ENCODE measurements at regions not wholly inside any gene's neighbourhood (a gene's known extent, or its start where the extent isn't known, plus 50 kb on each side); places are given as distances from the start of the nearest gene placed in this dataset.

DNA sequence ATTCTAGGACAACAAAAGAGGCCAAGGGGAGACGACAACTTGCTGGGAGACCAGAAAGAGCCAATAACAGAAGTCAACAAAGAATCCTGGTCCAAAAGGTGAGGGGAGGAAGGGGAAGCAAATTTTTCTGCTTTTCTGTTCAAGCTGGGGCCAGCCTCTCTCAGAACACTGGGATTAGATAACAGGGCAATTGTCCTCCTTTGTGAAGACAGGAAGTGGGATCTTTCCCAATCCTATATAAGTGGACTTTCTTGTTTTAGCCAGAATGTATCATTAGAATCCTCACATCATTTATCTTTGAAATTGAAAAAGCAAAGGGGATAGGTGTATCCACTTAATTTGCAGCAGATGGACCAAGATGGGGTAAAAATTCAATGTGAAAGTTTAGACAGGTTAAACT lies 101.2 kb upstream of the COL21A1 start:
- no peak for DNase-seq (ENCODE audit: low spot score)
- intact Hi-C loops (cut with micrococcal nuclease; ENCODE audit: unreplicated experiment) = no loop called here
- H3K36me3 ChIP-seq (ENCODE audit: insufficient read depth, low read length, poor library complexity, severe bottlenecking) = no peaks in the 10 kb centered on the region
- TF ChIP-seq, protein P1, sequence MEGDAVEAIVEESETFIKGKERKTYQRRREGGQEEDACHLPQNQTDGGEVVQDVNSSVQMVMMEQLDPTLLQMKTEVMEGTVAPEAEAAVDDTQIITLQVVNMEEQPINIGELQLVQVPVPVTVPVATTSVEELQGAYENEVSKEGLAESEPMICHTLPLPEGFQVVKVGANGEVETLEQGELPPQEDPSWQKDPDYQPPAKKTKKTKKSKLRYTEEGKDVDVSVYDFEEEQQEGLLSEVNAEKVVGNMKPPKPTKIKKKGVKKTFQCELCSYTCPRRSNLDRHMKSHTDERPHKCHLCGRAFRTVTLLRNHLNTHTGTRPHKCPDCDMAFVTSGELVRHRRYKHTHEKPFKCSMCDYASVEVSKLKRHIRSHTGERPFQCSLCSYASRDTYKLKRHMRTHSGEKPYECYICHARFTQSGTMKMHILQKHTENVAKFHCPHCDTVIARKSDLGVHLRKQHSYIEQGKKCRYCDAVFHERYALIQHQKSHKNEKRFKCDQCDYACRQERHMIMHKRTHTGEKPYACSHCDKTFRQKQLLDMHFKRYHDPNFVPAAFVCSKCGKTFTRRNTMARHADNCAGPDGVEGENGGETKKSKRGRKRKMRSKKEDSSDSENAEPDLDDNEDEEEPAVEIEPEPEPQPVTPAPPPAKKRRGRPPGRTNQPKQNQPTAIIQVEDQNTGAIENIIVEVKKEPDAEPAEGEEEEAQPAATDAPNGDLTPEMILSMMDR (conservative IDR thresholded peaks at IDR 0.05; ENCODE audit: low read depth, low read length) = no peak
- no peak for TF ChIP-seq EZH2 (IDR thresholded peaks at IDR 0.05; ENCODE audit: borderline replicate concordance, low read depth, low read length, poor library complexity, severe bottlenecking)
- H3K4me3 ChIP-seq (ENCODE audit: low read depth, low read length, poor library complexity, severe bottlenecking) = no peak overlapping the region
- no peaks in the 10 kb centered on the region for H3K9me3 ChIP-seq (ENCODE audit: low read depth, low read length, poor library complexity, severe bottlenecking)
- no peaks in the 10 kb centered on the region for H3K4me1 ChIP-seq (ENCODE audit: insufficient read depth, low read length, poor library complexity, severe bottlenecking)
- no TSS peak for BruUV-seq (replicated peaks)
- ChIA-PET POLR2A (ENCODE audit: low non-redundant PET) (no interaction called here), CTCF (interaction anchor here (1.0 kb wide), 1 partner anchor 7 kb away, joined by 3 read pairs; no protein-coding TSS in a partner anchor)
- no peaks in the 10 kb centered on the region for H3K27me3 ChIP-seq (replicated peaks; ENCODE audit: insufficient read depth, low read depth, low read length, poor library complexity)
- H3K27ac ChIP-seq (ENCODE audit: low read depth, low read length, poor library complexity, severe bottlenecking) = no peak overlapping the region

DNA sequence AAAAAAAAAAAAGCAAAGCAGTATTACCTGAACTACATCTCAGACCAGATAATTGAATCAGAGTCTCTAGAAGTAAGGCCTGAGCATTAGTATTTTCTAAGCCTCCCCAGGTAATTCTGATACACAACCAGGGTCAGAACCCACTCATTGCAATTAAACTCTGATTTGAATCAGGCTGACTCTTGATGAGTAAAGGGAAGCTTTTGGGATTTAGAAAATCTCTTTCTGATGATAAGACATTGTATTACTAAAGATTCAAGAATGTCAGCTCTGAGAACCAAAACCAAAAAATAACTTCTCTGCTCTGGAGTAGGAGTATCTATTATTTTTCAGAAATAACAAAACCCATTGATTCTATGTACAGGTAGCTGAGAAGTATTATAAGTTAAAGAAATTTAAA lies 100.1 kb upstream of the COL21A1 start:
- no peak for DNase-seq (ENCODE audit: low spot score)
- peaks cover 9% of the 10 kb centered on the region for H3K4me1 ChIP-seq (ENCODE audit: insufficient read depth, low read length, poor library complexity, severe bottlenecking)
- TF ChIP-seq, protein P1 (conservative IDR thresholded peaks at IDR 0.05; ENCODE audit: low read depth, low read length) = no peak
- no peak for TF ChIP-seq EZH2 (IDR thresholded peaks at IDR 0.05; ENCODE audit: borderline replicate concordance, low read depth, low read length, poor library complexity, severe bottlenecking)
- no peak overlapping the region for H3K4me3 ChIP-seq (ENCODE audit: low read depth, low read length, poor library complexity, severe bottlenecking)
- intact Hi-C loops (cut with micrococcal nuclease; ENCODE audit: unreplicated experiment) = no loop called here
- no peaks in the 10 kb centered on the region for H3K36me3 ChIP-seq (ENCODE audit: insufficient read depth, low read length, poor library complexity, severe bottlenecking)
- no TSS peak for BruUV-seq (replicated peaks)
- no peaks in the 10 kb centered on the region for H3K9me3 ChIP-seq (ENCODE audit: low read depth, low read length, poor library complexity, severe bottlenecking)
- ChIA-PET CTCF (interaction anchor here (1.0 kb wide), 1 partner anchor 8 kb away, joined by 3 read pairs; no protein-coding TSS in a partner anchor), POLR2A (ENCODE audit: low non-redundant PET) (no interaction called here)
- H3K27me3 ChIP-seq (replicated peaks; ENCODE audit: insufficient read depth, low read depth, low read length, poor library complexity) = no peaks in the 10 kb centered on the region
- H3K27ac ChIP-seq (ENCODE audit: low read depth, low read length, poor library complexity, severe bottlenecking) = no peak overlapping the region

DNA sequence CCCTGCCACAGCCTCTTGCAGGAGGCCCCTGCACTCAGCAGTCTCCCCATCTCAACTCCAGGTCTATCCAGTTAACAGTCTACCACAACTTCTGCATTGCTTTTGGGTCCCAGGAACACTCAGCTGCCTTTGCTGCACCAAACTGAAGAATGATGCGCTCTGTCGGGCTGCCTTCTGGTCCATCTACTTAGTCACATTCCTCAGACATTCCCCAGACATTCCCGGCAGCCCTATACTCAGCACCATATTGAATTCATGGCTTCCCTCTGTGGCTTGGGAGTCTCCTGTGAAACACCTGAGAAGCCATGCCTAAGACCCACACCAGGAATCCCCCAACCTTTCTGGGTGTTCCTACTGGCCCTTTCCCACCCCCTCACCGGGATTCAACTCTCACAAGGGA lies 99.6 kb upstream of the COL21A1 start:
- H3K27ac ChIP-seq (ENCODE audit: low read depth, low read length, poor library complexity, severe bottlenecking) = no peak overlapping the region
- no peak for DNase-seq (ENCODE audit: low spot score)

More for the DNA sequence above, 99.6 kb upstream of the COL21A1 start:
- intact Hi-C loops (cut with micrococcal nuclease; ENCODE audit: unreplicated experiment) = no loop called here
- Histone ChIP-seq H3K4me1 (ENCODE audit: insufficient read depth, low read length, poor library complexity, severe bottlenecking) (peaks cover 14% of the 10 kb centered on the region), H3K4me3 (ENCODE audit: low read depth, low read length, poor library complexity, severe bottlenecking) (no peak overlapping the region), H3K9me3 (ENCODE audit: low read depth, low read length, poor library complexity, severe bottlenecking) (no peaks in the 10 kb centered on the region), H3K36me3 (ENCODE audit: insufficient read depth, low read length, poor library complexity, severe bottlenecking) (no peaks in the 10 kb centered on the region), H3K27me3 (replicated peaks; ENCODE audit: insufficient read depth, low read depth, low read length, poor library complexity) (no peaks in the 10 kb centered on the region)
- ChIA-PET CTCF (no interaction called here), POLR2A (ENCODE audit: low non-redundant PET) (no interaction called here)
- TF ChIP-seq, protein P1 (conservative IDR thresholded peaks at IDR 0.05; ENCODE audit: low read depth, low read length) = no peak
- no peak for TF ChIP-seq EZH2 (IDR thresholded peaks at IDR 0.05; ENCODE audit: borderline replicate concordance, low read depth, low read length, poor library complexity, severe bottlenecking)
- no TSS peak for BruUV-seq (replicated peaks)

All from A673 (cell line).